ENCODE measurements at regions not wholly inside any gene's neighbourhood (a gene's known extent, or its start where the extent isn't known, plus 50 kb on each side); places are given as distances from the start of the nearest gene placed in this dataset.

DNA sequence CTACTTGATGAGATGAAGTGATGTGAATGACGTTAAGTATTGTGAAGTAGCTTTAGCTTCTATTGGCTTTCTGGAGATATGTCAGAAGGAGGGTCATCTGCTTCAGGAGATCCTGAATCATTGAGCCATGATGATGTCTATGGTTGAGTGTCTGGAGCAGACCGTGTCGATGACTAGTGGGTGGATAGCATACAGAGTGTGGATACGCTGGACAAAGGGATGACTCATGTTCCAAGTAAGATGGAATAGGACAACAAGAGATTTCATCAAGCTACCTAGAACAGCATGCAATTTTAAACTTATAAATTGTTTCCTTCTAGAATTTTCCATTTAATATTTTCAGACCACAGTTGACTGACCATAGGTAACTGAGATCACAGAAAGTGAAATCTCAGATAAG is 116.1 kb upstream of the RBBP6 start:
- Histone ChIP-seq H2AK5ac (ENCODE audit: insufficient read length, low read length) (no peak overlapping the region), H3K56ac (ENCODE audit: insufficient read length, low read depth, low read length) (no peak overlapping the region), H4K8ac (replicated peaks; ENCODE audit: insufficient read length, low read depth, low read length) (no peak overlapping the region), H2BK12ac (ENCODE audit: insufficient read length, low read depth, low read length) (no peak overlapping the region), H2BK120ac (ENCODE audit: low read depth, low read length, poor library complexity, severe bottlenecking) (no peak overlapping the region), H2BK5ac (ENCODE audit: insufficient read length, low read length) (no peak overlapping the region), H3K18ac (ENCODE audit: insufficient read length, low read depth, low read length) (no peak overlapping the region), H2BK15ac (ENCODE audit: low read depth, low read length) (no peak overlapping the region), H2BK20ac (ENCODE audit: low read depth, low read length, poor library complexity, severe bottlenecking) (no peak overlapping the region), H3K9me3 (ENCODE audit: control insufficient read depth, low read depth, low read length) (no peaks in the 10 kb centered on the region), H3K23ac (ENCODE audit: insufficient read length, low read depth, low read length) (no peak overlapping the region), H3K4ac (ENCODE audit: low read depth, low read length) (no peak overlapping the region), H3T11ph (ENCODE audit: low read length) (no peak overlapping the region), H3K23me2 (ENCODE audit: insufficient read length, low read depth, low read length, poor library complexity, severe bottlenecking) (no peaks in the 10 kb centered on the region), H3K9ac (ENCODE audit: extremely low read depth, insufficient read length, low read length) (no peak overlapping the region), H2AFZ (ENCODE audit: low read length) (no peak overlapping the region), H4K91ac (ENCODE audit: insufficient read length, low read depth, low read length) (no peak overlapping the region), H3K4me2 (ENCODE audit: insufficient read depth, insufficient read length, low read length) (no peak overlapping the region), H3K79me1 (ENCODE audit: insufficient read depth, low read depth, low read length, poor library complexity, severe bottlenecking) (no peaks in the 10 kb centered on the region), H4K20me1 (ENCODE audit: control insufficient read depth, insufficient read depth, insufficient read length) (no peaks in the 10 kb centered on the region), H3K79me2 (ENCODE audit: insufficient read depth, low read length) (no peaks in the 10 kb centered on the region), H3K4me1 (ENCODE audit: insufficient read depth, low read length) (peaks cover 2% of the 10 kb centered on the region; the same call in 1 of the 2 replicates), H3K27me3 (ENCODE audit: insufficient read depth, low read length) (no peaks in the 10 kb centered on the region), H3K14ac (ENCODE audit: insufficient read depth, low read length) (no peak overlapping the region), H4K5ac (ENCODE audit: insufficient read length, low read depth, low read length) (no peak overlapping the region), H3K27ac (ENCODE audit: insufficient read length, low read depth, low read length) (no peak overlapping the region)
- TF ChIP-seq, protein P1, sequence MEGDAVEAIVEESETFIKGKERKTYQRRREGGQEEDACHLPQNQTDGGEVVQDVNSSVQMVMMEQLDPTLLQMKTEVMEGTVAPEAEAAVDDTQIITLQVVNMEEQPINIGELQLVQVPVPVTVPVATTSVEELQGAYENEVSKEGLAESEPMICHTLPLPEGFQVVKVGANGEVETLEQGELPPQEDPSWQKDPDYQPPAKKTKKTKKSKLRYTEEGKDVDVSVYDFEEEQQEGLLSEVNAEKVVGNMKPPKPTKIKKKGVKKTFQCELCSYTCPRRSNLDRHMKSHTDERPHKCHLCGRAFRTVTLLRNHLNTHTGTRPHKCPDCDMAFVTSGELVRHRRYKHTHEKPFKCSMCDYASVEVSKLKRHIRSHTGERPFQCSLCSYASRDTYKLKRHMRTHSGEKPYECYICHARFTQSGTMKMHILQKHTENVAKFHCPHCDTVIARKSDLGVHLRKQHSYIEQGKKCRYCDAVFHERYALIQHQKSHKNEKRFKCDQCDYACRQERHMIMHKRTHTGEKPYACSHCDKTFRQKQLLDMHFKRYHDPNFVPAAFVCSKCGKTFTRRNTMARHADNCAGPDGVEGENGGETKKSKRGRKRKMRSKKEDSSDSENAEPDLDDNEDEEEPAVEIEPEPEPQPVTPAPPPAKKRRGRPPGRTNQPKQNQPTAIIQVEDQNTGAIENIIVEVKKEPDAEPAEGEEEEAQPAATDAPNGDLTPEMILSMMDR (conservative IDR thresholded peaks at IDR 0.05): no peak
- Mint-ChIP-seq H3K27ac (no peak overlapping the region), H3K4me3 (no peak overlapping the region), H3K4me1 (peaks cover 11 to 17% of the 10 kb centered on the region in 2 experiments), H3K9me3 (peaks cover 9 to 10% of the 10 kb centered on the region in 2 experiments), H3K27me3 (ENCODE audit: low read depth) (peaks cover 2% of the 10 kb centered on the region; the same call in 1 of the 2 replicates), H3K36me3 (ENCODE audit: insufficient read depth in 1 of 3, low read depth in 3 of 3) (no peaks in the 10 kb centered on the region; a peak in 2 of 7 replicates)
- no CpG with 5 or more reads among the region's 4 CpGs for WGBS (ENCODE audit: extremely low coverage, insufficient read length, low lambda C conversion rate)
- DNase-seq: no peak
